Panc1 (cell line): ENCODE measurements at regions not wholly inside any gene's neighbourhood (a gene's known extent, or its start where the extent isn't known, plus 50 kb on each side); places are given as distances from the start of the nearest gene placed in this dataset.

Experiments
- ATAC-seq: fragments of 200-7000 bp; cut with Tn5 transposase; 2 replicates; pipeline ENCODE4 v1.9.1; 2020; ENCODE audit warnings: mild to moderate bottlenecking, moderate library complexity
- BruUV-seq: library from RNA; stranded (reverse); fragments of 400-500 nt; replicated peaks from 2 replicates; lab custom pipeline; 2021; lab: Mats Ljungman, UMichigan
- CTCF ChIA-PET: fragments of 300-600 bp; sonication (Branson Sonifier 250); formaldehyde crosslinking; loops from one replicate; lab custom pipeline; 2022; ENCODE audit warnings: antibody characterized with exemption; lab: Charles Lee
- POLR2A ChIA-PET: fragments of 300-600 bp; sonication (Branson Sonifier 250); formaldehyde crosslinking; loops from one replicate; lab custom pipeline; 2022; ENCODE audit warnings: antibody characterized with exemption; lab: Charles Lee
- DNase-seq: peaks from one replicate; pipeline ENCODE4 v3.0.0-alpha.2; 2010; ENCODE audit warnings: low read depth, low spot score
- H3K27ac ChIP-seq: 2 replicates; pipeline ENCODE4 v1.5.1; 2011; ENCODE audit warnings: mild to moderate bottlenecking, low read length, inconsistent platforms
- H3K27me3 ChIP-seq: fragments of 200-500 bp; sonication (Bioruptor generic); 2 replicates; pipeline ENCODE4 v1.6.0; 2014; ENCODE audit warnings: low read length, inconsistent platforms; ENCODE audit not compliant: control insufficient read depth, insufficient read depth
- H3K36me3 ChIP-seq: fragments of 200-500 bp; sonication (Bioruptor generic); 2 replicates; pipeline ENCODE4 v1.5.1; 2014; ENCODE audit warnings: inconsistent platforms, mild to moderate bottlenecking, low read length, moderate library complexity; ENCODE audit not compliant: control insufficient read depth, insufficient read depth
- H3K4me1 ChIP-seq: 2 replicates; pipeline ENCODE4 v1.5.1; 2011; ENCODE audit warnings: inconsistent platforms, mild to moderate bottlenecking, low read length, moderate library complexity; ENCODE audit not compliant: control insufficient read depth, insufficient read depth
- H3K4me3 ChIP-seq, 2 experiments: 2 replicates each; pipeline ENCODE4 v1.5.1; 2011 to 2012; ENCODE audit warnings: low read depth in 2 of 2, low read length in 2 of 2, mild to moderate bottlenecking in 2 of 2, inconsistent platforms in 1 of 2, moderate library complexity in 1 of 2
- H3K9me3 ChIP-seq: fragments of 200-500 bp; sonication (Bioruptor generic); 2 replicates; pipeline ENCODE4 v1.5.1; 2014; ENCODE audit warnings: low read depth, mild to moderate bottlenecking, inconsistent platforms, low read length, moderate library complexity; ENCODE audit not compliant: control insufficient read depth, insufficient read depth
- CTCF ChIP-seq: fragments of 450-650 bp; IDR thresholded peaks from 2 replicates; pipeline ENCODE4 v1.5.1; 2017; ENCODE audit warnings: mild to moderate bottlenecking
- POLR2AphosphoS5 ChIP-seq: IDR thresholded peaks from 2 replicates; pipeline ENCODE4 v1.6.1; 2012; ENCODE audit warnings: mild to moderate bottlenecking, low read depth, low read length, moderate library complexity
- REST ChIP-seq, 2 experiments: IDR thresholded peaks; 2 replicates each; pipeline ENCODE4 v1.6.1; 2011 to 2012; ENCODE audit warnings: low read depth in 2 of 2, control low read depth in 1 of 2, low read length in 1 of 2, mild to moderate bottlenecking in 1 of 2, moderate library complexity in 1 of 2; ENCODE audit not compliant: insufficient read depth in 1 of 2
- SIN3A ChIP-seq: IDR thresholded peaks from 2 replicates; pipeline ENCODE4 v1.6.1; 2012; ENCODE audit warnings: low read depth, mild to moderate bottlenecking, low read length, moderate library complexity, borderline replicate concordance; ENCODE audit not compliant: insufficient read depth
- TCF7L2 ChIP-seq: IDR thresholded peaks from 2 replicates; pipeline ENCODE4 v1.6.1; 2011; ENCODE audit warnings: mild to moderate bottlenecking, low read depth, low read length, inconsistent platforms
- in situ Hi-C: cut with HindIII; loops from 2 replicates; pipeline ENCODE4 v1.10.0; 2016; ENCODE audit warnings: low sequenced_read_pairs, low pct_unique_long_range_greater_than_20kb
- intact Hi-C: fragments of 100-400 bp; cut with micrococcal nuclease; formaldehyde crosslinking; loops from one replicate; pipeline ENCODE4 v1.10.0; 2022; ENCODE audit not compliant: unreplicated experiment

- CTCF ChIA-PET: no interaction called here
These were observed 347.7 kb upstream of the REG3G start for GRCh38 chr2:78677774-78678173.

GRCh38 chr2:78681386-78681785 is 344.1 kb upstream of the REG3G start:
- TF ChIP-seq POLR2AphosphoS5: no peak
- TF ChIP-seq CTCF: no peak
- no peak for TF ChIP-seq SIN3A
- TF ChIP-seq TCF7L2: no peak
- TF ChIP-seq REST (IDR thresholded peaks at IDR 0.05; ENCODE audit: insufficient read depth in 1 of 2, low read depth in 2 of 2, low read length in 1 of 2): no peak
- intact Hi-C loops (no loop called here), in situ Hi-C loops (no loop called here)
- Histone ChIP-seq H3K27ac (no peak overlapping the region), H3K27me3 (no peaks in the 10 kb centered on the region), H3K36me3 (no peaks in the 10 kb centered on the region), H3K4me1 (no peaks in the 10 kb centered on the region), H3K9me3 (no peaks in the 10 kb centered on the region), H3K4me3 (no peak overlapping the region)
- POLR2A ChIA-PET: no interaction called here
- ATAC-seq (no peak), DNase-seq (no peak)
- CTCF ChIA-PET: no interaction called here
- BruUV-seq: no TSS peak

More at GRCh38 chr2:78677774-78678173, 347.7 kb upstream of the REG3G start:
- POLR2A ChIA-PET: no interaction called here
- in situ Hi-C loops: no loop called here
- Histone ChIP-seq H3K27ac (no peak overlapping the region), H3K9me3 (no peaks in the 10 kb centered on the region), H3K27me3 (no peaks in the 10 kb centered on the region), H3K4me1 (no peaks in the 10 kb centered on the region), H3K36me3 (no peaks in the 10 kb centered on the region), H3K4me3 (no peak overlapping the region)
- DNase-seq (no peak), ATAC-seq (no peak)
- BruUV-seq: no TSS peak
- TF ChIP-seq CTCF: no peak
- no peak for TF ChIP-seq POLR2AphosphoS5
- no peak for TF ChIP-seq TCF7L2
- no peak for TF ChIP-seq REST (IDR thresholded peaks at IDR 0.05; ENCODE audit: insufficient read depth in 1 of 2, low read depth in 2 of 2, low read length in 1 of 2)
- TF ChIP-seq SIN3A: no peak
- intact Hi-C loops: no loop called here
